Ishikawa (cell line): ENCODE measurements at regions not wholly inside any gene's neighbourhood (a gene's known extent, or its start where the extent isn't known, plus 50 kb on each side); places are given as distances from the start of the nearest gene placed in this dataset.

Experiments used
- CREB1 ChIP-seq: IDR thresholded peaks from 2 replicates; pipeline ENCODE4 v1.6.1; 2012; ENCODE audit warnings: low read depth
- MAX ChIP-seq: IDR thresholded peaks from 2 replicates; pipeline ENCODE4 v1.6.1; 2012
- RAD21 ChIP-seq: IDR thresholded peaks from 2 replicates; pipeline ENCODE4 v1.6.1; 2012; ENCODE audit warnings: low read depth
- TAF1 ChIP-seq: IDR thresholded peaks from 2 replicates; pipeline ENCODE4 v1.6.1; 2012; ENCODE audit warnings: low read depth, mild to moderate bottlenecking

- TF ChIP-seq RAD21 = no peak
- no peak for TF ChIP-seq TAF1
- no peak for TF ChIP-seq CREB1
- no peak for TF ChIP-seq MAX
Observed at GRCh38 chr1:84740050-84740714, 49.9 kb upstream of the SSX2IP start.
